GM12872 (cell line): ENCODE measurements at regions not wholly inside any gene's neighbourhood (a gene's known extent, or its start where the extent isn't known, plus 50 kb on each side); places are given as distances from the start of the nearest gene placed in this dataset.

ENCODE experiments used
- CTCF ChIP-seq: IDR thresholded peaks from 3 replicates; pipeline ENCODE4 v1.5.1; 2011; ENCODE audit warnings: low read depth, mild to moderate bottlenecking, low read length, moderate library complexity; ENCODE audit not compliant: insufficient read depth

GRCh38 chr16:86035906-86036305, 136.9 kb downstream of the IRF8 start:
- no peak for TF ChIP-seq CTCF

DNA sequence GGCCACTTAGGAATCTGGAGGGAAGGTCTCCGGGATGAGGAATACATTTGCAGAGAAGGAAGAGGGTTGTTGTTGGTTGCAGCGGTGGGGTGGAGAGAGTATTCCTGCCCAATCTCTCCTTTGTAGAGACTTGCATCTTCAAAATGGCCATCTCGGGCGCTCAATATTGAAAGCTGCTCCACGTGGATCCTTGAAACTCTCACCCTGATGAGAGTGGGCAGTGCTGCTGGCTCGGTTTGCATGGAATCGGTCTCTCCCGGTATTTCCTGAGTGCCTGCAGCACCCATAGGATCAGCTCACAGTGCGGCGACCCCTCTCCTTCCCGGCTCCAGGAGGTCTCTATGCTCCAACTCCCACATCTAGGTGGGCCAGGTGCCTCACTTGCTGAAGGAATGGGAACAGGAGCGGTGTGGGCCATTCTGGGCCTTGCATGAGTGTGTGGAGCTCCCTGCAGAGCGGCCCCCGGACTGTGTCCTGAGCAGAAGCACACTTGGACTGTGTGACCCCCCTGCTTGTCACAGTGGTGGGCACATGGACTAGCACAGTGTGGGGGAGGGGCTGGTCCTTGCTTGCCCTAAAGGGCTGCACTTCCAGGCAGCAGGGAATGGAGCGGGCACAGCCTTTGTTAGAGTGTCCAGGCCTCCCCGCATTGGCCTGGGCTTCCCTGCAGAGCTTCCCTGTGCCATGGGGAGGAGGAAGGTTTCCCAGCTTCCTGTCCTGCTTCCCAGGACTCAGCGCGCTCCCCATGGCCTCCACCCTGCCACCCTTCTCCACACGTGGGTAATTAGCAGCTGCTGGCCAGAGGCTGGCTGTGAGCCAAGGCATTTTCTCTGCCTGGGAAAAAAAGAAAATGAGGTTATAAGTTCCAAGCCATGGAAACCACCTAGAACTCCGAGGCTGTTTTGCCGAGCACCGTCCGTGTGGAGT, 139.3 kb downstream of the IRF8 start:
- TF ChIP-seq CTCF, result no peak

GRCh38 chr16:86038926-86039310, 140.0 kb downstream of the IRF8 start:
- TF ChIP-seq CTCF, result no peak

DNA sequence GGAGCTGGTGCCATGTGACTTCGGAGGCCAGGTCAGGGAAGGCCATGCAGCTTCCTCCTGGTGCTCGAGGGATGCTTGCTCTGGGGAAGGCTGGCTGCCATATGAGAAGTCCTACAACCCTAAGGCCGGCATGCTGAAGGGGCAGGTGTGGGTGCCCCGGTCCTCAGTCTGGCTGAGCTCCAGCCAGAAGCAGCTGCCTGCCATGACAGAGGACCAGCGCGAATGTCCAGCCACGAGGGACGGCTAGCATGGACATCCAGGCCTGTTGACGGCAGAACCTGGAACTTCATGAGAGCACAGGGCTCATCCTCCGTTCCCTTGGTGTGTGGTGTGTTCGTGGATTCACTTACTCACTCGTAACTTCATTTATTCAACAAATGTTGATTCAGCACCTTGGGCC, 140.6 kb downstream of the IRF8 start:
- no peak for TF ChIP-seq CTCF

DNA sequence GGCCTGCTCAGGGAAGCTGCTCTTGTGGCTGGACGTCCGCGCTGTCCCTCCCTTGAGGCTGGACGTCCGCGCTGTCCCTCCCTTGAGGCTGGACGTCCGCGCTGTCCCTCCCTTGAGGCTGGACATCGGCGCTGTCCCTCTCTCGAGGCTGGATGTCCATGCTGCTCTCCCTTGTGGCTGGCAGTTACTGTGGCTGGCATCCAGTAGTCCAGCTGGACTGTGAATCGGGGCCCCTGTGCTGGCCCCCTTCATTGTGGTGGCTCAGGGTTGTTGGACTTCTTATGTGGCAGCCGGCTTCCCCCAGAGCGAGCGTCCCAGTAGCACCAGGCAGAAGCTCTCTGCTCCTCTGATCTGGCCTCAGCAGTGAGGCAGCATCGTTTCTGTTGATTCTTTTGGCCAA, 141.5 kb downstream of the IRF8 start:
- no peak for TF ChIP-seq CTCF

GRCh38 chr16:86041215-86041614, 142.3 kb downstream of the IRF8 start:
- no peak for TF ChIP-seq CTCF

GRCh38 chr16:86041807-86042206, 142.8 kb downstream of the IRF8 start:
- no peak for TF ChIP-seq CTCF
